NCI-H2029 treated with DMSO at 0.1 percent for 48 hours (cell line): ENCODE measurements at regions not wholly inside any gene's neighbourhood (a gene's known extent, or its start where the extent isn't known, plus 50 kb on each side); places are given as distances from the start of the nearest gene placed in this dataset.
A peak's percentile ranks its signal among the peaks of the same experiment; 100 is the strongest.
"Not testable (repeated sequence)": the region's sequence is repeated elsewhere in the genome, so short reads cannot be mapped to it uniquely, and the experiment has no call there.

Experiments
- DNase-seq: peaks from one replicate; lab custom pipeline; 2025; lab: John Stamatoyannopoulos, UW

GRCh38 chr4:74505355-74505978 lies 60.5 kb downstream of the AREG start:
- peak; percentile 59 for DNase-seq

GRCh38 chr4:74509363-74509762 lies 64.4 kb downstream of the AREG start:
- not testable (repeated sequence) for DNase-seq

GRCh38 chr4:74516303-74516702 lies 71.4 kb downstream of the AREG start:
- no peak for DNase-seq

- DNase-seq: no peak
These were observed 73.1 kb downstream of the AREG start for GRCh38 chr4:74517996-74518395.

GRCh38 chr4:74522251-74522991 lies 77.5 kb downstream of the AREG start:
- no peak for DNase-seq

GRCh38 chr4:74523096-74523495 lies 78.2 kb downstream of the AREG start:
- DNase-seq: no peak

- DNase-seq: no peak
These were observed 80.0 kb downstream of the AREG start for GRCh38 chr4:74524985-74525384.

GRCh38 chr4:74527049-74527448 lies 82.1 kb downstream of the AREG start:
- DNase-seq: no peak

- no peak for DNase-seq
These were observed 83.2 kb downstream of the AREG start for GRCh38 chr4:74528178-74528577.

- DNase-seq: no peak
These were observed 84.5 kb downstream of the AREG start for GRCh38 chr4:74529284-74530041.

GRCh38 chr4:74531963-74532794 lies 87.2 kb downstream of the AREG start:
- no peak for DNase-seq

- no peak for DNase-seq
These were observed 89.2 kb downstream of the AREG start for GRCh38 chr4:74534121-74534520.

- DNase-seq: no peak
These were observed 90.0 kb downstream of the AREG start for GRCh38 chr4:74534936-74535335.

- no peak for DNase-seq
These were observed 90.6 kb downstream of the AREG start for GRCh38 chr4:74535512-74535911.

- no peak for DNase-seq
These were observed 91.6 kb downstream of the AREG start for GRCh38 chr4:74536557-74536956.

- no peak for DNase-seq
These were observed 92.5 kb downstream of the AREG start for GRCh38 chr4:74537459-74537858.

GRCh38 chr4:74539044-74539790 lies 94.3 kb downstream of the AREG start:
- no peak for DNase-seq

- DNase-seq: no peak
These were observed 95.3 kb downstream of the AREG start for GRCh38 chr4:74540193-74540592.

- DNase-seq: no peak
These were observed 96.7 kb downstream of the AREG start for GRCh38 chr4:74541667-74542066.

- DNase-seq: no peak
These were observed 98.4 kb downstream of the AREG start for GRCh38 chr4:74543231-74543781.

GRCh38 chr4:74543983-74544382 lies 99.0 kb downstream of the AREG start:
- no peak for DNase-seq
